ENCODE measurements at regions not wholly inside any gene's neighbourhood (a gene's known extent, or its start where the extent isn't known, plus 50 kb on each side); places are given as distances from the start of the nearest gene placed in this dataset.

DNA sequence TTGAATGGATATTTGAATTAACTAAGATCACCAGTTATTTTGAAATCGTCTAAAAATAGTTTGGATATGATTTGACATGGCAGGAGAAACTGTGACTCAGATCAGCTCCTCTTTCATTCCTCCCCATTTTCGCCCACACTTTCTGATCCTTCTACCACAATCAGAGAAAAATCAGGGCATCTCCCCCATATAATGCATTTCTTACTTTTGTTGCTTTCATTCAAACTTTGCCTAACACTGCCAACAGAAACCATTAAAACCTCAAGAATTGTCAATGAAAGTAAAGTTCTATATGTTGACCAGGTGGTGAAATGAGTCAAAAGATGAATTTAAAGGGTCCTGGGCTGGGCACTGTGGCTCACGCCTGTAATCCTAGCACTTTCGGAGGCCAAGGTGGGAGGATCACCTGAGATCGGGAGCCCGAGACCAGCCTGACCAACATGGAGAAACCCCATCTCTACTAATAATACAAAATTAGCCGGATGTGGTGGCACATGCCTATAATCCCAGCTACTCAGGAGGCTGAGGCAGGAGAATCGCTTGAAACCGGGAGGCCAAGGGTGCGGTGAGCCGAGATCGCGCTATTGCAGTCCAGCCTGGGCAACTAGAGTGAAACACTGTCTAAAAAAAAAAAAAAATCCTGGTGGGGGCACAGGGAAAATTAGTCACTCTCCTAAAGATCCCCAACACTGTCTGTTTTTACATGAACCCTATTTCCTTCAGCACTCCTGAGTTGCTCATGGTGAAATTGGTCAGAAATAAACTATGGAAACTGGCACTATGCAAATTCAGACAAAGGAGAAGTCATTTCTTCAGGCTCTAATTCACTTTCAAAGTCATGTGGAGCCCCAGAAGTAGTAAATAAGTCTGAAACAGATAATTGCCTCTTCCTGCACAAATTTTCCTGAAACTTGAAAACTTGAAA lies 122.8 kb upstream of the NOCT start:
- H3K4me3 Mint-ChIP-seq (ENCODE audit: unreplicated experiment) = no peak overlapping the region
- DNase-seq = no peak
- peaks cover 7% of the 10 kb centered on the region for H3K4me1 Mint-ChIP-seq (ENCODE audit: low read depth, unreplicated experiment)
- no peaks in the 10 kb centered on the region for H3K36me3 Mint-ChIP-seq (ENCODE audit: unreplicated experiment)
- TF ChIP-seq, protein P1, sequence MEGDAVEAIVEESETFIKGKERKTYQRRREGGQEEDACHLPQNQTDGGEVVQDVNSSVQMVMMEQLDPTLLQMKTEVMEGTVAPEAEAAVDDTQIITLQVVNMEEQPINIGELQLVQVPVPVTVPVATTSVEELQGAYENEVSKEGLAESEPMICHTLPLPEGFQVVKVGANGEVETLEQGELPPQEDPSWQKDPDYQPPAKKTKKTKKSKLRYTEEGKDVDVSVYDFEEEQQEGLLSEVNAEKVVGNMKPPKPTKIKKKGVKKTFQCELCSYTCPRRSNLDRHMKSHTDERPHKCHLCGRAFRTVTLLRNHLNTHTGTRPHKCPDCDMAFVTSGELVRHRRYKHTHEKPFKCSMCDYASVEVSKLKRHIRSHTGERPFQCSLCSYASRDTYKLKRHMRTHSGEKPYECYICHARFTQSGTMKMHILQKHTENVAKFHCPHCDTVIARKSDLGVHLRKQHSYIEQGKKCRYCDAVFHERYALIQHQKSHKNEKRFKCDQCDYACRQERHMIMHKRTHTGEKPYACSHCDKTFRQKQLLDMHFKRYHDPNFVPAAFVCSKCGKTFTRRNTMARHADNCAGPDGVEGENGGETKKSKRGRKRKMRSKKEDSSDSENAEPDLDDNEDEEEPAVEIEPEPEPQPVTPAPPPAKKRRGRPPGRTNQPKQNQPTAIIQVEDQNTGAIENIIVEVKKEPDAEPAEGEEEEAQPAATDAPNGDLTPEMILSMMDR (IDR thresholded peaks at IDR 0.05; ENCODE audit: partially characterized antibody, unreplicated experiment) = no peak
- H3K27me3 Mint-ChIP-seq (ENCODE audit: unreplicated experiment) = peaks cover 8% of the 10 kb centered on the region
- peaks cover 2% of the 10 kb centered on the region for H3K9me3 Mint-ChIP-seq (ENCODE audit: unreplicated experiment)
- H3K27ac Mint-ChIP-seq (ENCODE audit: unreplicated experiment) = no peak overlapping the region

DNA sequence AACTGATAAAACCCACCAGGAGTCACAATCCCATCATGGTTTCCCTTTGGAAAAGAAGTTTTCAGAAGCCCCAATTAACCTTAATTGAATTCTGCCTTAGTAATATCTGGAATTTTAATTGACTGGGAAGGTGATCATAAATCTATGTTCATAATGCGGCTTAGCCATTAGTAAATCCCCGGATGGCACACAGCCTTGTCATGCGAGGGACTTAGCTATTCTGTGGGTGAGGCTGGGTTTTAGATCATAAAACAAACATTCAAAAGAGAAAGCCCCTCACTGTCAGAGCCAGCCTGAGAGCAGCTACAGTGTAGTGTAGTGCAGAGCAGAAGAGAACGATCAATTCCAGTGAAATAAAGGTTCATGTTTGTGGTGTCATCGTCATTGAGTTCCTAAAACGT lies 124.0 kb upstream of the NOCT start:
- Mint-ChIP-seq H3K4me1 (ENCODE audit: low read depth, unreplicated experiment) (peaks cover 7% of the 10 kb centered on the region), H3K4me3 (ENCODE audit: unreplicated experiment) (no peak overlapping the region), H3K9me3 (ENCODE audit: unreplicated experiment) (peaks cover 3% of the 10 kb centered on the region), H3K27me3 (ENCODE audit: unreplicated experiment) (peaks cover 4% of the 10 kb centered on the region), H3K36me3 (ENCODE audit: unreplicated experiment) (no peaks in the 10 kb centered on the region), H3K27ac (ENCODE audit: unreplicated experiment) (no peak overlapping the region)
- TF ChIP-seq, protein P1 (IDR thresholded peaks at IDR 0.05; ENCODE audit: partially characterized antibody, unreplicated experiment) = no peak
- no peak for DNase-seq

DNA sequence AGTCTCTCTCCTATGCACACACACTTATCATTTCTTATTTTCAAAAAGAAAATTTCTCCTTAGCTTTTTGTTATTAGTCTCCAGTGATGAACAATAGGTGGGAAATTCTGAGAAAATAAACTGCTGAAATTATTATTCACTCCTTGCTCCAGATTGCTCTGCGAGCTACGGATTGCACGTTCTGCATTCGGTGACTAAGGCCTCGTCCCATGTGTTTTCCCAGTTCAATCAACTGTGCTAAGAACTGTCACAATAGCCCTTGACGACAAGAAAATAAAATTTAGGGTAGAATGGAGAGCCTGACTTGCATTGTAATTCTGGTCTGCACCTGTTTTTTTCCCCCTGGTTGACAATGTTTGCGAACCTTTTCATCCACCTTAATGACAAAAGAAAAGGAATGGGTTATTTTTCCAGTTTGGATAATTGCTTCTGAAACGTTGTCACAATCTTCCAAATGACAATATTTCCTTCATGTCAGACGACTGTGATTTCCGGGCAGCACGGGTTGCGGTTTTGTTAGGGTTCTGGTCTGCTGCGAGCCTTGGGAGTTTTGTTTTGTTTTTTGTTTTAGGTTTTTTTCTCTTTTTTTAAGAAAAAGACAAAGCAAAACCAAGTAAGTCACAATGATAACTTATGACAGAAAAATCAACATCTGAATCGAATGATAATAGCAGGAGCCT lies 124.5 kb upstream of the NOCT start:
- Mint-ChIP-seq H3K27me3 (ENCODE audit: unreplicated experiment) (peaks cover 4% of the 10 kb centered on the region), H3K27ac (ENCODE audit: unreplicated experiment) (no peak overlapping the region), H3K4me1 (ENCODE audit: low read depth, unreplicated experiment) (peaks cover 7% of the 10 kb centered on the region), H3K9me3 (ENCODE audit: unreplicated experiment) (peaks cover 3% of the 10 kb centered on the region), H3K4me3 (ENCODE audit: unreplicated experiment) (no peak overlapping the region), H3K36me3 (ENCODE audit: unreplicated experiment) (no peaks in the 10 kb centered on the region)
- TF ChIP-seq, protein P1 (IDR thresholded peaks at IDR 0.05; ENCODE audit: partially characterized antibody, unreplicated experiment) = no peak
- no peak for DNase-seq

DNA sequence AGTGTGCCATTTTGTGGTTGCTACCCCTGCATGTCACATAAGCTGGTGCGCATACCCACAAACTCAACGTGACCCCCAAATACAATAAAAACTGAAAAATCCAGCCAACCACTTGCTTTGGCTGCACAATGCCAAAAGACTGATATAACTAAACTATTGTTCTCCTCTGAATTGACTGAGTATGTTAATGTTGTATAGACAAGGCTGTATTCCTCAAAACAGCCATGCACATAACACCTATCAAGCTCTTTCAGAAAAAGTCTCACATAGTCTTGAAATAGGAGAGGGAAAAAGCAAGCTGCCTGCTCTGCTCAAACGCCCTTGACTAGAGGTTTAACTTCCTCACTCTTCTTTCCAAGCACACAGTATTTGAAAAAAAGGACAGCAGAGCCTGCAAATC lies 126.4 kb upstream of the NOCT start:
- Mint-ChIP-seq H3K4me3 (ENCODE audit: unreplicated experiment) (no peak overlapping the region), H3K4me1 (ENCODE audit: low read depth, unreplicated experiment) (peaks cover 7% of the 10 kb centered on the region), H3K36me3 (ENCODE audit: unreplicated experiment) (no peaks in the 10 kb centered on the region), H3K27me3 (ENCODE audit: unreplicated experiment) (peaks cover 4% of the 10 kb centered on the region), H3K9me3 (ENCODE audit: unreplicated experiment) (peaks cover 2% of the 10 kb centered on the region), H3K27ac (ENCODE audit: unreplicated experiment) (no peak overlapping the region)
- TF ChIP-seq, protein P1 (IDR thresholded peaks at IDR 0.05; ENCODE audit: partially characterized antibody, unreplicated experiment) = no peak
- DNase-seq = no peak

DNA sequence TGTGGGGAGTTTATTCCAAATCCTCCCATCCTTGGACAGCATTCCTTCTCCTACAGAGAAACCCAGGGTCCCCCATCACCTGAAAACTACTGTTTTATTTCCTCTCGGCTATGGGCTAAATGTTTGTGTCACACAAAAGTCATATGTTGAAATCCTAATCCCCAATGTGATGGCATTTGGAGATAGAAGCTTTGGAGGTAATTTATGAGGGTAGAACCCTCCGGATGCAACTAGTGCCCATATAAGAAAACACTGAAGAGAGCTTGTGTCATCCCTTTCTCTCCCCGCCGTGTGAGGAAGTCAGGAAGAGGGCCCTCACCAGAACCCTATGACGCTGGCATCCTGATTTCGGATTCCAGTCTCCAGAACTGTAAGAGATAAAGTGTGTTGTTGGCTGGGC lies 127.8 kb upstream of the NOCT start:
- DNase-seq = no peak
- Mint-ChIP-seq H3K4me1 (ENCODE audit: low read depth, unreplicated experiment) (peaks cover 7% of the 10 kb centered on the region), H3K27ac (ENCODE audit: unreplicated experiment) (no peak overlapping the region), H3K4me3 (ENCODE audit: unreplicated experiment) (no peak overlapping the region), H3K36me3 (ENCODE audit: unreplicated experiment) (no peaks in the 10 kb centered on the region), H3K9me3 (ENCODE audit: unreplicated experiment) (peaks cover 2% of the 10 kb centered on the region), H3K27me3 (ENCODE audit: unreplicated experiment) (peaks cover 4% of the 10 kb centered on the region)
- TF ChIP-seq, protein P1 (IDR thresholded peaks at IDR 0.05; ENCODE audit: partially characterized antibody, unreplicated experiment) = no peak
